Neuronal stem cell (in vitro differentiated cells): ENCODE measurements at regions not wholly inside any gene's neighbourhood (a gene's known extent, or its start where the extent isn't known, plus 50 kb on each side); places are given as distances from the start of the nearest gene placed in this dataset.
"Not testable (repeated sequence)": the region's sequence is repeated elsewhere in the genome, so short reads cannot be mapped to it uniquely, and the experiment has no call there.

Source experiments
- DNase-seq: peaks from one replicate; pipeline ENCODE4 v3.0.0-alpha.2; 2013; ENCODE audit warnings: low spot score
- H2AFZ ChIP-seq: one replicate; pipeline ENCODE4 v1.6.1; 2013; ENCODE audit warnings: mild to moderate bottlenecking, low read length, inconsistent platforms
- H2AK5ac ChIP-seq: 2 replicates; pipeline ENCODE4 v1.6.1; 2013; ENCODE audit warnings: low read depth, mild to moderate bottlenecking, inconsistent platforms, low read length, moderate library complexity, mixed read lengths
- H2BK120ac ChIP-seq: 2 replicates; pipeline ENCODE4 v1.6.1; 2013; ENCODE audit warnings: low read depth, mild to moderate bottlenecking, inconsistent platforms, low read length, moderate library complexity, mixed read lengths
- H2BK12ac ChIP-seq: one replicate; pipeline ENCODE4 v1.6.1; 2013; ENCODE audit warnings: low read length, inconsistent platforms
- H2BK15ac ChIP-seq: 2 replicates; pipeline ENCODE4 v1.6.1; 2013; ENCODE audit warnings: mild to moderate bottlenecking, low read length, inconsistent platforms, mixed read lengths
- H2BK5ac ChIP-seq: one replicate; pipeline ENCODE4 v1.6.1; 2013; ENCODE audit warnings: inconsistent platforms, mild to moderate bottlenecking, low read length, moderate library complexity
- H3K14ac ChIP-seq: one replicate; pipeline ENCODE4 v1.6.1; 2013; ENCODE audit warnings: low read length, inconsistent platforms
- H3K18ac ChIP-seq: 2 replicates; pipeline ENCODE4 v1.6.1; 2013; ENCODE audit warnings: low read length, inconsistent platforms
- H3K23ac ChIP-seq: 2 replicates; pipeline ENCODE4 v1.6.1; 2013; ENCODE audit warnings: low read depth, mild to moderate bottlenecking, mixed read lengths, low read length, inconsistent platforms; ENCODE audit not compliant: poor library complexity
- H3K27ac ChIP-seq: replicated peaks from 3 replicates; pipeline ENCODE4 v1.5.1; 2013; ENCODE audit warnings: low read length, inconsistent platforms
- H3K27me3 ChIP-seq, 3 experiments: 2 replicates each; pipeline ENCODE4 v1.6.1; 2013; ENCODE audit warnings: low read length in 3 of 3, mild to moderate bottlenecking in 2 of 3, inconsistent platforms in 1 of 3, low read depth in 1 of 3, mixed read lengths in 1 of 3, moderate library complexity in 1 of 3; ENCODE audit not compliant: control insufficient read depth in 3 of 3, insufficient read depth in 3 of 3
- H3K36me3 ChIP-seq, 2 donors: replicated peaks in 1 of 2; 2 replicates each; pipeline ENCODE4 v1.6.1; 2013; ENCODE audit warnings: low read length in 2 of 2; ENCODE audit not compliant: control insufficient read depth in 2 of 2, insufficient read depth in 2 of 2
- H3K4ac ChIP-seq: 2 replicates; pipeline ENCODE4 v1.6.1; 2013; ENCODE audit warnings: inconsistent platforms, mild to moderate bottlenecking, low read length, moderate library complexity
- H3K4me1 ChIP-seq, 2 donors: 1 replicate in 1 of 2; 2 replicates in 1 of 2; pipeline ENCODE4 v1.6.1; 2013; ENCODE audit warnings: low read length in 2 of 2, low read depth in 1 of 2; ENCODE audit not compliant: control insufficient read depth in 2 of 2, insufficient read depth in 1 of 2
- H3K4me2 ChIP-seq: one replicate; pipeline ENCODE4 v1.6.1; 2013; ENCODE audit warnings: mild to moderate bottlenecking, low read length, inconsistent platforms; ENCODE audit not compliant: insufficient read depth, poor library complexity, severe bottlenecking
- H3K4me3 ChIP-seq, 2 donors: 2 replicates each; pipeline ENCODE4 v1.5.1; 2013; ENCODE audit warnings: low read length in 2 of 2, mild to moderate bottlenecking in 2 of 2, inconsistent platforms in 1 of 2, moderate library complexity in 1 of 2
- H3K79me1 ChIP-seq: one replicate; pipeline ENCODE4 v1.6.1; 2013; ENCODE audit warnings: low read depth, mild to moderate bottlenecking, inconsistent platforms, low read length, moderate library complexity
- H3K9ac ChIP-seq: one replicate; pipeline ENCODE4 v1.6.1; 2013; ENCODE audit warnings: mild to moderate bottlenecking, low read depth, low read length, inconsistent platforms; ENCODE audit not compliant: poor library complexity
- H3K9me3 ChIP-seq, 2 donors: replicated peaks in 1 of 2; 2 replicates each; pipeline versions ENCODE3 to v1.6.1; 2013; ENCODE audit warnings: low read length in 2 of 2, mild to moderate bottlenecking in 2 of 2, inconsistent platforms in 1 of 2, low read depth in 1 of 2, mixed read lengths in 1 of 2, moderate library complexity in 1 of 2; ENCODE audit not compliant: control insufficient read depth in 2 of 2, insufficient read depth in 1 of 2
- H4K8ac ChIP-seq: one replicate; pipeline ENCODE4 v1.6.1; 2013; ENCODE audit warnings: low read depth, mild to moderate bottlenecking, inconsistent platforms, low read length, moderate library complexity
- H4K91ac ChIP-seq: one replicate; pipeline ENCODE4 v1.6.1; 2013; ENCODE audit warnings: low read length, low read depth, mild to moderate bottlenecking, inconsistent platforms; ENCODE audit not compliant: poor library complexity
- WGBS, 2 donors: extraction: QIAGEN DNeasy Blood & Tissue Kit; methylation state at CpG; one replicate each; pipeline ENCODE4 v1.1.7; 2013; ENCODE audit warnings: missing lambda C conversion rate in 2 of 2, mixed read lengths in 1 of 2; ENCODE audit not compliant: insufficient read length in 2 of 2, insufficient replicate concordance in 1 of 2; ENCODE audit errors: extremely low coverage in 2 of 2; 5-methylcytosine and 5-hydroxymethylcytosine counted together

- Histone ChIP-seq H4K8ac (no peak overlapping the region), H3K9ac (no peak overlapping the region), H4K91ac (no peak overlapping the region), H3K4me1 (no peaks in the 10 kb centered on the region), H2AFZ (no peak overlapping the region), H3K36me3 (no peaks in the 10 kb centered on the region), H3K79me1 (no peaks in the 10 kb centered on the region), H3K9me3 (no peaks in the 10 kb centered on the region), H3K27me3 (no peaks in the 10 kb centered on the region), H3K4ac (no peak overlapping the region), H3K23ac (no peak overlapping the region), H2AK5ac (no peak overlapping the region), H2BK15ac (no peak overlapping the region), H3K27ac (no peak overlapping the region), H2BK12ac (no peak overlapping the region), H3K4me3 (no peak overlapping the region), H3K14ac (no peak overlapping the region), H2BK120ac (no peak overlapping the region), H3K18ac (no peak overlapping the region), H3K4me2 (no peak overlapping the region), H2BK5ac (no peak overlapping the region)
- WGBS, 2 donors = no CpG with 5 or more reads among the region's 3 CpGs
- DNase-seq = no peak
Measured at GRCh38 chr7:15816835-15817426, 130.4 kb upstream of the MEOX2 start.

GRCh38 chr7:15813448-15813847, 127.0 kb upstream of the MEOX2 start:
- H3K18ac ChIP-seq = no peak overlapping the region
- DNase-seq = no peak
- H3K4ac ChIP-seq = no peak overlapping the region
- no peaks in the 10 kb centered on the region for H3K4me1 ChIP-seq
- no peak overlapping the region for H3K14ac ChIP-seq
- no peaks in the 10 kb centered on the region for H3K27me3 ChIP-seq
- no peak overlapping the region for H3K4me2 ChIP-seq
- H4K8ac ChIP-seq = no peak overlapping the region
- H2BK5ac ChIP-seq = no peak overlapping the region
- H4K91ac ChIP-seq = no peak overlapping the region
- no peaks in the 10 kb centered on the region for H3K9me3 ChIP-seq
- WGBS, 2 donors = no CpG with 5 or more reads among the region's 1 CpG
- no peak overlapping the region for H2AK5ac ChIP-seq
- no peaks in the 10 kb centered on the region for H3K79me1 ChIP-seq
- no peaks in the 10 kb centered on the region for H3K36me3 ChIP-seq
- no peak overlapping the region for H3K4me3 ChIP-seq
- no peak overlapping the region for H3K27ac ChIP-seq
- H2BK15ac ChIP-seq = no peak overlapping the region
- no peak overlapping the region for H3K9ac ChIP-seq
- H3K23ac ChIP-seq = no peak overlapping the region
- H2BK12ac ChIP-seq = no peak overlapping the region
- no peak overlapping the region for H2BK120ac ChIP-seq
- no peak overlapping the region for H2AFZ ChIP-seq

GRCh38 chr7:15810383-15810782, 123.9 kb upstream of the MEOX2 start:
- H2AK5ac ChIP-seq, H3K4me3 ChIP-seq, H3K27me3 ChIP-seq, H2BK120ac ChIP-seq, H2BK5ac ChIP-seq, H4K8ac ChIP-seq, H3K27ac ChIP-seq, H4K91ac ChIP-seq, H3K18ac ChIP-seq, H3K4ac ChIP-seq, DNase-seq, H2BK15ac ChIP-seq, H2BK12ac ChIP-seq, H3K23ac ChIP-seq, H3K4me2 ChIP-seq, H3K14ac ChIP-seq, H3K79me1 ChIP-seq, H2AFZ ChIP-seq, H3K9ac ChIP-seq, H3K36me3 ChIP-seq, H3K9me3 ChIP-seq, H3K4me1 ChIP-seq: not testable (repeated sequence)
- WGBS, 2 donors = no CpG with 5 or more reads among the region's 1 CpG

- not testable (repeated sequence) for H2BK15ac ChIP-seq, H3K9me3 ChIP-seq, H4K91ac ChIP-seq, H3K4ac ChIP-seq, H2BK12ac ChIP-seq, H3K23ac ChIP-seq, H3K36me3 ChIP-seq, H3K4me3 ChIP-seq, H3K79me1 ChIP-seq, H3K4me1 ChIP-seq, H3K27ac ChIP-seq, H2BK5ac ChIP-seq, H4K8ac ChIP-seq, H3K9ac ChIP-seq, H3K27me3 ChIP-seq, H3K14ac ChIP-seq, H3K18ac ChIP-seq, DNase-seq, H2AFZ ChIP-seq, H2AK5ac ChIP-seq, H2BK120ac ChIP-seq, H3K4me2 ChIP-seq
- no CpG with 5 or more reads among the region's 1 CpG for WGBS, 2 donors
Measured at GRCh38 chr7:15809936-15810335, 123.5 kb upstream of the MEOX2 start.
